GM18507 (cell line): ENCODE measurements at regions not wholly inside any gene's neighbourhood (a gene's known extent, or its start where the extent isn't known, plus 50 kb on each side); places are given as distances from the start of the nearest gene placed in this dataset.
A peak's percentile ranks its signal among the peaks of the same experiment; 100 is the strongest.
"Not testable (repeated sequence)": the region's sequence is repeated elsewhere in the genome, so short reads cannot be mapped to it uniquely, and the experiment has no call there.

ENCODE experiments used
- DNase-seq: peaks from one replicate; pipeline ENCODE4 v3.0.0; 2011; ENCODE audit warnings: low read depth; ENCODE audit not compliant: insufficient read length; ENCODE audit errors: extremely low spot score
- FAIRE-seq: peaks from 2 replicates; lab custom pipeline; 2011; peaks lifted over from hg19 to GRCh38; lab: Jason Lieb, UNC

GRCh38 chr21:17393413-17393812 lies 119.4 kb upstream of the CXADR start:
- FAIRE-seq (no peak), DNase-seq (no peak)

- no peak for FAIRE-seq
- no peak for DNase-seq
These were observed 115.9 kb upstream of the CXADR start for GRCh38 chr21:17396948-17397347.

- DNase-seq (no peak), FAIRE-seq (no peak)
These were observed 115.1 kb upstream of the CXADR start for GRCh38 chr21:17397703-17398102.

GRCh38 chr21:17398954-17399353 lies 113.9 kb upstream of the CXADR start:
- not testable (repeated sequence) for DNase-seq, FAIRE-seq

- FAIRE-seq (no peak), DNase-seq (no peak)
These were observed 109.9 kb upstream of the CXADR start for GRCh38 chr21:17402937-17403336.

GRCh38 chr21:17406202-17406601 lies 106.6 kb upstream of the CXADR start:
- no peak for FAIRE-seq
- no peak for DNase-seq

- FAIRE-seq (no peak), DNase-seq (no peak)
These were observed 98.1 kb upstream of the CXADR start for GRCh38 chr21:17414766-17415165.

GRCh38 chr21:17416139-17416538 lies 96.7 kb upstream of the CXADR start:
- no peak for FAIRE-seq

GRCh38 chr21:17422931-17423330 lies 89.9 kb upstream of the CXADR start:
- FAIRE-seq, result no peak
- DNase-seq, result no peak

More at GRCh38 chr21:17416139-17416538, 96.7 kb upstream of the CXADR start:
- no peak for DNase-seq

- FAIRE-seq, result no peak
- DNase-seq, result no peak
These were observed 85.7 kb upstream of the CXADR start for GRCh38 chr21:17427157-17427556.

GRCh38 chr21:17427831-17428483 lies 84.9 kb upstream of the CXADR start:
- FAIRE-seq (no peak), DNase-seq (no peak)

GRCh38 chr21:17428484-17428869 lies 84.4 kb upstream of the CXADR start:
- FAIRE-seq (peak; percentile 47), DNase-seq (no peak)

GRCh38 chr21:17428980-17429379 lies 83.9 kb upstream of the CXADR start:
- no peak for FAIRE-seq
- no peak for DNase-seq

- DNase-seq, result no peak
- FAIRE-seq, result no peak
These were observed 82.9 kb upstream of the CXADR start for GRCh38 chr21:17429936-17430335.

GRCh38 chr21:17432732-17433057 lies 80.1 kb upstream of the CXADR start:
- no peak for DNase-seq
- FAIRE-seq, result no peak

GRCh38 chr21:17433730-17434129 lies 79.1 kb upstream of the CXADR start:
- FAIRE-seq (no peak), DNase-seq (no peak)

- DNase-seq, result no peak
These were observed 77.0 kb upstream of the CXADR start for GRCh38 chr21:17435565-17436543.

GRCh38 chr21:17436626-17437111 lies 76.2 kb upstream of the CXADR start:
- DNase-seq (no peak), FAIRE-seq (no peak)

More at GRCh38 chr21:17435565-17436543, 77.0 kb upstream of the CXADR start:
- no peak for FAIRE-seq

GRCh38 chr21:17438635-17439034 lies 74.2 kb upstream of the CXADR start:
- no peak for FAIRE-seq
- DNase-seq, result no peak

- DNase-seq, result no peak
- no peak for FAIRE-seq
These were observed 71.9 kb upstream of the CXADR start for GRCh38 chr21:17440969-17441368.

GRCh38 chr21:17441370-17441769 lies 71.5 kb upstream of the CXADR start:
- no peak for FAIRE-seq
- no peak for DNase-seq
